IPS DF 6.9 (cell line): ENCODE measurements at regions not wholly inside any gene's neighbourhood (a gene's known extent, or its start where the extent isn't known, plus 50 kb on each side); places are given as distances from the start of the nearest gene placed in this dataset.

ENCODE experiments used
- DNase-seq: peaks from one replicate; pipeline ENCODE4 v3.0.0-alpha.2; 2013; ENCODE audit warnings: low read depth, low spot score
- H3K27ac ChIP-seq: one replicate; pipeline ENCODE4 v1.5.1; 2013; ENCODE audit warnings: low read length, control low read depth
- H3K27me3 ChIP-seq: 2 replicates; pipeline ENCODE4 v1.6.1; 2013; ENCODE audit warnings: mild to moderate bottlenecking, low read length; ENCODE audit not compliant: control insufficient read depth, insufficient read depth
- H3K36me3 ChIP-seq: 2 replicates; pipeline ENCODE4 v1.6.1; 2013; ENCODE audit warnings: low read length; ENCODE audit not compliant: control insufficient read depth, insufficient read depth
- H3K4me1 ChIP-seq: 2 replicates; pipeline ENCODE4 v1.6.1; 2013; ENCODE audit warnings: low read length; ENCODE audit not compliant: control insufficient read depth, insufficient read depth
- H3K4me3 ChIP-seq: 2 replicates; pipeline ENCODE4 v1.5.1; 2013; ENCODE audit warnings: mild to moderate bottlenecking, low read length
- H3K9me3 ChIP-seq: 2 replicates; pipeline ENCODE4 v1.6.1; 2013; ENCODE audit warnings: low read length, inconsistent platforms; ENCODE audit not compliant: control insufficient read depth, insufficient read depth
- WGBS: extraction: QIAGEN DNeasy Blood & Tissue Kit; methylation state at CpG from one replicate; pipeline ENCODE4 v1.1.7; 2013; ENCODE audit warnings: mixed read lengths, missing lambda C conversion rate; ENCODE audit not compliant: insufficient read length, insufficient coverage; 5-methylcytosine and 5-hydroxymethylcytosine counted together

DNA sequence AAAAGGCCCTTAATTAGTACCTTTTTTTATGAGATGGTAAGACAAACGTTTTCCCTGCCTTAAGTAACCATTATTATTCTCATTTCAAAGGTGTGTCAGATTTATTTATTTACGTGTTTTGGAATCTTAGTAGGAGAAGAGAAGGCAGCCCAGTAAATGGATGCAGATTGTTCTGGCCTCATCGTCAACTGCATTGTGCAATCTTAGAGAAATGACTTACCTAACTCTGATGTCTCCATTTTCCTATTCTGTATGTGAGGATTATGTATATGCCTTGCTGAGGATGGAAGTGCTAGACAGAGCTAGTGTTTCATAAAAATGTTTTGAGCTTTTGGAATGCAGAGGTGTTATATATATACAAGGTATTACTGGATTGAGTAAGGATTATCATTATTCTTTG lies 97.0 kb upstream of the JAG1 start:
- Histone ChIP-seq H3K36me3 (no peaks in the 10 kb centered on the region), H3K27ac (no peak overlapping the region), H3K4me1 (peaks cover 3% of the 10 kb centered on the region; the same call in 1 of the 2 replicates), H3K4me3 (no peak overlapping the region), H3K9me3 (no peaks in the 10 kb centered on the region), H3K27me3 (no peaks in the 10 kb centered on the region)
- no CpG with 5 or more reads among the region's 3 CpGs for WGBS
- no peak for DNase-seq

DNA sequence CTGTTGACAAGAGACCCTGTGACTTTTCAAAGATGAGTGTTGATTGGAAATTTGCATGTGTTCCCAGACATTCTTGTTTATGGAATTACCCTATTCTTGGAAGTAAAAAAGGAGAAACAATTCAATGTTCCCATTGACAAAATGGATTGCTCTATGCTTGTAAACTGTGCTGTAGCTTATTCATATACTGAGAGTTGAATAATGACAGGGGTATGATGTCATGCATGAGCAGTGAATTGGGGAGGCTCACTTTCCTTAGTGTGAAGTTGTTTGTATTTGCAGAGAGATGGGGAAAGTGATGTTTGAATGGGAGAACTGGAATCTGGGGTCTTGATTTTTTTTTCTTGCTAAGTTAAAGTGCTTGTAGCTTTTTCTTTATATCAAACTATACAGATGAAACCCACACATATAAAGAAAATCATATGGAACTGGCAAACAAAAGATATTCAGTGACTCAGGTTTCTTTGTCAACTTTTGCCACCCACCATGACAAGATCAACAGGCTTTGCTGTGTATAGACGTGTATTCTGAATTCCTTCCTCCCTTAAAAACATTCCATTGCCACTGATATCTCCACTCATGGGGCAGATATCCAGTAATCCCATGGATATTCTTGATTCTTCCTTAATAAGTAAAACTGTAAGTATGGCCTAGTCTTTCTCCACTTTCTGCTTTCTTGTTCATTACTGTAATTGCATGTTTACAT lies 97.8 kb upstream of the JAG1 start:
- no peak for DNase-seq
- H3K4me1 ChIP-seq: peaks cover 3% of the 10 kb centered on the region; the same call in 1 of the 2 replicates
- H3K36me3 ChIP-seq: no peaks in the 10 kb centered on the region
- WGBS: no CpG with 5 or more reads among the region's 1 CpG
- no peaks in the 10 kb centered on the region for H3K27me3 ChIP-seq
- H3K4me3 ChIP-seq: no peak overlapping the region
- no peak overlapping the region for H3K27ac ChIP-seq
- H3K9me3 ChIP-seq: no peaks in the 10 kb centered on the region

DNA sequence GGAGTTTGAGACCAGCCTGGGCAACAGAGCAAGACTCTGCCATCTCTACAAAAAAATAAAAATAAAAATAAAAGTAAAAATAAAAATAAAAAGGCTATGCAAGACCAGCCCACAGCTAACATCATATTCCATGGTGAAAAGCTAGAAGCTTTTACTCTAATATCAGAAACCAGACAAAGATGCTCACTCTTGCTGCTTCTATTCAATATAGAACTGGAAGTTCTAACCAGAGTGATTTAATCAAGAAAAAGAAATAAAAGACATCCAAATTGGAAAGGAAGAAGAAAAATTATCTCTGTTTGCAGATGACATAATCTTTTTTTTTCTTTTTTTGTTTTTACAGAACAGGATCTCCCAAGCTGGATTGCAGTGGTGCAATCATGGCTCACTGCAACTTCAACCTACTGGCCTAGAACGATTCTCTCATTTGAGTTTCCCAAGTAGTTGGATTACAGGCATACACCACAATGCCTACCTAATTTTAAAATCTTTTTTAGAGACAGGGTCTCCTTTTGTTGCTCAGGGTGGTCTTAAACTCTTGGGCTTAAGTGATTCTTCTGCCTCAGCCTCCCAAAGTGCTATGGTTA lies 100.7 kb upstream of the JAG1 start:
- DNase-seq: no peak
- Histone ChIP-seq H3K27ac (no peak overlapping the region), H3K36me3 (no peaks in the 10 kb centered on the region), H3K4me3 (no peak overlapping the region), H3K9me3 (no peaks in the 10 kb centered on the region), H3K4me1 (peaks cover 3% of the 10 kb centered on the region; the same call in 1 of the 2 replicates), H3K27me3 (no peaks in the 10 kb centered on the region)
- WGBS: no CpG with 5 or more reads among the region's 1 CpG

DNA sequence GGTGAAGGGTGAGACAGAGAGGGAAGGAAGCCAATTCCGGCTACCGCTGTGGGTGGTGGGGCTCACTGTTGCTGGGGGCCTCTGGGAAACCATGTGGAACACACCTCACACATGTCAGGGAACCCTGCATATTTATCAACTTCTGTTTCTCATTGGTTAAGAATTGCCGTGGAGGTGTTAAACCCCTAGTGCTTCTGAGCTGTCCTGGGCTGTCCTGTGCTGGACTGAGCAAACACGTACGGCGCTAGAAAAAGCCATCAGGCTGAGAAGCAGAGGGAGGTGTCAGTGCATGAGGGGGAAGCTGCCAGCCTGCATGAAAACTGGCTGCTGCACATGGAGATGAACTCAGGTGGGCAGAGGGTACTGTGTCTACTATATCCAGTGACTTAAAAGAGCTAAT lies 103.9 kb upstream of the JAG1 start:
- no peak overlapping the region for H3K27ac ChIP-seq
- no peaks in the 10 kb centered on the region for H3K27me3 ChIP-seq
- H3K9me3 ChIP-seq: no peaks in the 10 kb centered on the region
- DNase-seq: no peak
- no peak overlapping the region for H3K4me3 ChIP-seq
- no CpG with 5 or more reads among the region's 6 CpGs for WGBS
- H3K36me3 ChIP-seq: no peaks in the 10 kb centered on the region
- peaks cover 3% of the 10 kb centered on the region; the same call in 1 of the 2 replicates for H3K4me1 ChIP-seq

DNA sequence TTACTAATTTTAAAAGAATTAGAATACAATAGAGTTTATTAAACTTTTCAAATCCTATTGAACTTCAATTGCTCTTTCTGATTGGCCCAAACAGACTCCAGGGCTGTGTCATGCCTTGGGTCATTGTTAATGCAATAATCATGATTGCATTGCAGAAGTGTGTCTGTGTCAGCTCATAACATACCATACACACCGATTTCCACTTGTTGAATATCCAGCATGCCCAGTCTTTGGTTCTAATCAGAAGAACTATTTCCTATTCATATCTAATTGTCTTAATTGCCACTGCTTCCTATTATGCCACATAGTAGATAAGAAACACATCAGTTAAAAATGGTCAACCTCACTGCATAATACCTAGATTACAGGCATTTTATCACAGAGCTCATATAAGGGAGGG lies 106.1 kb upstream of the JAG1 start:
- Histone ChIP-seq H3K36me3 (no peaks in the 10 kb centered on the region), H3K4me3 (no peak overlapping the region), H3K27me3 (no peaks in the 10 kb centered on the region), H3K27ac (no peak overlapping the region), H3K4me1 (peaks cover 6% of the 10 kb centered on the region; the same call in 1 of the 2 replicates), H3K9me3 (no peaks in the 10 kb centered on the region)
- WGBS: no CpG with 5 or more reads among the region's 1 CpG
- DNase-seq: no peak

DNA sequence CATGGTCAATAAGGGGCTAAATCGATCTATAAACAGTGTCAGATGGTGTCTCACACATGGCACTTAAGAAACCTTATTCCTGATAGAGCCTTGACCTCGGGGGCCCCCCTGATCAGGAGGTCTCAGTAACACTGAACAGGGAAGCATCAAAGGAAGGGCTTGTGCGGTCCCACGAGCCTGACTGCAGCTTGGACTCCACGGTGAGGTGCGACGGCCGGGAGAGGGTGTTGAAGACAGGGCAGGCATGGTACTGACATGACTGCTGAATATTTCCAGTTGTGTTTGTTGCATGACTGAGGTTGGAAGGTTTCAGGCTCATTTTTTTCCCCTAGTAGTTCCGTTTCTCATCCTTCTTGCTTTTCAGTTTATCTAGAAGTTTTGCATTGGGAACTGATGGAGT lies 107.1 kb upstream of the JAG1 start:
- no peaks in the 10 kb centered on the region for H3K9me3 ChIP-seq
- peaks cover 6% of the 10 kb centered on the region; the same call in 1 of the 2 replicates for H3K4me1 ChIP-seq
- no peak overlapping the region for H3K4me3 ChIP-seq
- no peaks in the 10 kb centered on the region for H3K36me3 ChIP-seq
- no peak overlapping the region for H3K27ac ChIP-seq
- no CpG with 5 or more reads among the region's 9 CpGs for WGBS
- DNase-seq: no peak
- H3K27me3 ChIP-seq: no peaks in the 10 kb centered on the region

DNA sequence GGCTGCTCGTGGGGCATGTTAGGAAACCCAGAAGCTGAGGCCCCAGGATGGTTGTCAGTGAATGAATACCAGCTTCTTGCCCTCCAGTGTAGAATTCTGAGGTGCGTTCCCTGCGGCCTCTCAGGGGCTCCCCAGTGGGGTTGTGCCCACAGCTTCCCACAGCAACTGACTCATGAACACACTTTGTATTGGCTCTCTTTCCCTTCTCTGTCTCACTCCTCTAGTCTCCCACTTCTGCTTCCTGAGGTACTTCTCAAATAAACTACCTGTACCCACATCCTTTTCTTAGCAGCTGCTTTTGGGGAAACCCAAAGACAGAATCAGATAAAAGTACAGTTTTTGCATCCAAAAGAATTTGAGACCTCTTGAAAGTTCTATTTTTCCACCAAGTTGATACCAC lies 107.7 kb upstream of the JAG1 start:
- Histone ChIP-seq H3K4me3 (no peak overlapping the region), H3K36me3 (no peaks in the 10 kb centered on the region), H3K27ac (no peak overlapping the region), H3K9me3 (no peaks in the 10 kb centered on the region), H3K27me3 (no peaks in the 10 kb centered on the region), H3K4me1 (peaks cover 6% of the 10 kb centered on the region; the same call in 1 of the 2 replicates)
- DNase-seq: no peak
- no CpG with 5 or more reads among the region's 3 CpGs for WGBS

DNA sequence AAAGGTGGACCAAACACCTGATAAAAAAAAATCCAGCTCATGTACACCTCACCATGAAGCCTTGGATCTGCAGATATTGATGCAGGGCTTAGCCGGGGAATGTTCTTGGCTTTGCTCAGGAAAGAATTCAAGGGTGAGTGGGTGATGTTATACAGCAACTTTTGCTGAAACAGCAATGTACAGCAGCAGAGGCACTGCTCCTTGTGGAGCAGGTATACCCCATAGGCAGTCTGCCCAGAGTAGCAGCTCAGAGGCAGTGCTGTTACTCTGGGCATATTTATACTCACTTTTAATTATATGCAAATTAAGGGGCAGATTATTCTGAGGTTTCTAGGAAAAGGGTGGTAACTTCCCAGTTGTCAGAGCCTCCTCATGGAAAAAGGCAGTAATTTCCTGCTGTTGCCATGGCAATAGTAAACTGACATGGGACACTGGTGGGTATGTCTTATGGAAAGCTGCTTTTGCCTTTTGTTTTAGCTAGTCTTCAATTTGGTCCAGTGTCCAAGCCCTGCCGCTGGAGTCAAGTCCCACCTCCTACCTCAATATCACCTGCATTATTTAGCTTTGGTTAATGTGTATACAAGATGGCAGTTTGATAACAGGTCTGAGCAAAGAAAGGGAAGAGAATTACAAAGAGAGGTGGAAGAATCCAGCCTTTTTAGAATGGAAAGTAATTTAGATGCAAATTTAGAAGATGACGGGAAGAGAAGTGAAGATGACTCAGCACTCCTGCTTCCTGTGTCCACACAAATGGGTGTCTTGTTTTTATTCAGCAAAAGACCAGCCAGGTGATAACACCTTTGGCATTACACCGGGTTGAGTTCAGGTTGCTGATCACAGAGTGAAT lies 110.1 kb upstream of the JAG1 start:
- no peak overlapping the region for H3K4me3 ChIP-seq
- no peaks in the 10 kb centered on the region for H3K36me3 ChIP-seq
- peaks cover 6% of the 10 kb centered on the region; the same call in 1 of the 2 replicates for H3K4me1 ChIP-seq
- no peak for DNase-seq
- H3K9me3 ChIP-seq: no peaks in the 10 kb centered on the region
- WGBS: no CpG with 5 or more reads among the region's 4 CpGs
- no peaks in the 10 kb centered on the region for H3K27me3 ChIP-seq
- no peak overlapping the region for H3K27ac ChIP-seq

DNA sequence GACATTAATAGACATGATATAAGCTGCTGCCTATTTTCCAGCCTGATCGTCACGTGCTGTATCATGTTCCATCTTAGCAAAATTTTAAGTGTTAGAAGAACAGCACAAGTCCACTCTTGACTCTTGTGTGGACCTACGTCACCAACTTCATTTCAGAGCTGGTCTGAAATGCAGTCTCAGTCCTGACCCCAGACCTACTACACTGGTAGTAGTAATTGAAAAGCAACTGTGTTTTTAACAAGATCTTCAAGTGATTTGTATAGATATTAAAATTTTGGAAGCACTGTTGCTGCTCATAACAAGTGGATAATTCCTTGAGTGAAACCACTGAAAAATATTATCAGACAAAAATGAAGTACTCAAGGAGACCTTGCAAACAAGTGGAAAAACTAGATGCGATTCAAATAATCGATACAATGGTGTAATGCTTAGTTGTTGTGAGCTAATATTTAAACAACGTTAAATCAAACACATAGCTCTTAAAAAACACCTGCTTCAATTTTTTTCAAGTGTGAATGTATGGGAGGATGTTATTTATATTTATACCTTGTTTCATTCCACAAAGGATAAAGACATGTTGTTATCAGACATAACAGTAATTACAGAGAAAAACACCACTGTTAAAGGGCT lies 110.9 kb upstream of the JAG1 start:
- WGBS: no CpG with 5 or more reads among the region's 6 CpGs
- no peaks in the 10 kb centered on the region for H3K9me3 ChIP-seq
- H3K27ac ChIP-seq: no peak overlapping the region
- no peak overlapping the region for H3K4me3 ChIP-seq
- no peaks in the 10 kb centered on the region for H3K36me3 ChIP-seq
- no peak for DNase-seq
- H3K4me1 ChIP-seq: peaks cover 6% of the 10 kb centered on the region; the same call in 1 of the 2 replicates
- no peaks in the 10 kb centered on the region for H3K27me3 ChIP-seq

DNA sequence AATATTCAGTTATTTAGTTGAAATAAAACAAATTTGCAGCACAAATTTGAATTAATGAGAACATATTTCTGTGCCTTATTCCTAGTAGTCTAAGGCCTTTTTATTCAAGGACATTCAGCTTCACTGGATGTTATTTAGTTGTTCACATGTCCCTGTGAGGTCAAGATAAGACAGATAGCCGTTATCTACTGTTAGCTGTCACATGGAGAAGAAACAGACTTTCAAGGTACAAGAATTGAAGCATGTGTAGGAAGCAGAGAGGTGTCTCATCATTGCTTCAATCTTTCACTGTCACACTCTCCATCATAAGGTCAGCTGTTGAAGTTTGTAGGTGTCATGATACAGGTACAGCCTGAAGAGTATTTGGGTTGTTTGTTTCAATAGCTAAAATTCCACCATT lies 112.9 kb upstream of the JAG1 start:
- WGBS: no CpG with 5 or more reads among the region's 1 CpG
- Histone ChIP-seq H3K4me3 (no peak overlapping the region), H3K4me1 (peaks cover 6% of the 10 kb centered on the region; the same call in 1 of the 2 replicates), H3K27me3 (no peaks in the 10 kb centered on the region), H3K9me3 (no peaks in the 10 kb centered on the region), H3K27ac (no peak overlapping the region), H3K36me3 (no peaks in the 10 kb centered on the region)
- DNase-seq: no peak
